ENCODE measurements at regions not wholly inside any gene's neighbourhood (a gene's known extent, or its start where the extent isn't known, plus 50 kb on each side); places are given as distances from the start of the nearest gene placed in this dataset.

DNA sequence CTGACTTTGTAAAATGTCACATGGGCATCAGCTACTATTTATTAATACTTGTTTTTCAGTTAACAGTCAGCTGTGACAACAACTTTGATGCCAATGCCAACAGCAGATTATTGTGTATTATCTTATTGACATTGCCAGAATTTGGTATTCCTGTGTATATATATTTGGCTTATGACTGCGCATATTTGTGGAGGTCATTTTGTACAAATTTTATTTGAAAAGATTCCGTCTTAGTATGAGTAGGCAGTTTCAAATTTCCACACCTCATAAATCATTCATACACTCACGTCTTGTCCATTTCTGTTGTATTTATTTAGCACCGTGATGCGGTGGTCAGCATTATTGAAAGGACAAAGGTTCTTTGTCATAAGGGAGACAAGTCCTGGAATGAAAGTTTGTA is 558.2 kb upstream of the NDST4 start:
- no peak for TF ChIP-seq POLR2A (IDR thresholded peaks at IDR 0.05)
- TF ChIP-seq, protein P1, sequence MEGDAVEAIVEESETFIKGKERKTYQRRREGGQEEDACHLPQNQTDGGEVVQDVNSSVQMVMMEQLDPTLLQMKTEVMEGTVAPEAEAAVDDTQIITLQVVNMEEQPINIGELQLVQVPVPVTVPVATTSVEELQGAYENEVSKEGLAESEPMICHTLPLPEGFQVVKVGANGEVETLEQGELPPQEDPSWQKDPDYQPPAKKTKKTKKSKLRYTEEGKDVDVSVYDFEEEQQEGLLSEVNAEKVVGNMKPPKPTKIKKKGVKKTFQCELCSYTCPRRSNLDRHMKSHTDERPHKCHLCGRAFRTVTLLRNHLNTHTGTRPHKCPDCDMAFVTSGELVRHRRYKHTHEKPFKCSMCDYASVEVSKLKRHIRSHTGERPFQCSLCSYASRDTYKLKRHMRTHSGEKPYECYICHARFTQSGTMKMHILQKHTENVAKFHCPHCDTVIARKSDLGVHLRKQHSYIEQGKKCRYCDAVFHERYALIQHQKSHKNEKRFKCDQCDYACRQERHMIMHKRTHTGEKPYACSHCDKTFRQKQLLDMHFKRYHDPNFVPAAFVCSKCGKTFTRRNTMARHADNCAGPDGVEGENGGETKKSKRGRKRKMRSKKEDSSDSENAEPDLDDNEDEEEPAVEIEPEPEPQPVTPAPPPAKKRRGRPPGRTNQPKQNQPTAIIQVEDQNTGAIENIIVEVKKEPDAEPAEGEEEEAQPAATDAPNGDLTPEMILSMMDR (IDR thresholded peaks at IDR 0.05): no peak
- H3K36me3 ChIP-seq (ENCODE audit: low read depth, missing control alignments): no peaks in the 10 kb centered on the region
- no peak overlapping the region for H3K27ac ChIP-seq
- intact Hi-C loops (cut with DNase I; ENCODE audit: low total_unique reads): no loop called here
- WGBS, 2 donors: 45 to 50% methylated on average over 5 of the region's 5 CpGs
- no peaks in the 10 kb centered on the region for H3K9me3 ChIP-seq
- H3K4me3 ChIP-seq: no peak overlapping the region
- H3K27me3 ChIP-seq: no peaks in the 10 kb centered on the region
- no peak for DNase-seq
- H3K4me1 ChIP-seq: no peaks in the 10 kb centered on the region

DNA sequence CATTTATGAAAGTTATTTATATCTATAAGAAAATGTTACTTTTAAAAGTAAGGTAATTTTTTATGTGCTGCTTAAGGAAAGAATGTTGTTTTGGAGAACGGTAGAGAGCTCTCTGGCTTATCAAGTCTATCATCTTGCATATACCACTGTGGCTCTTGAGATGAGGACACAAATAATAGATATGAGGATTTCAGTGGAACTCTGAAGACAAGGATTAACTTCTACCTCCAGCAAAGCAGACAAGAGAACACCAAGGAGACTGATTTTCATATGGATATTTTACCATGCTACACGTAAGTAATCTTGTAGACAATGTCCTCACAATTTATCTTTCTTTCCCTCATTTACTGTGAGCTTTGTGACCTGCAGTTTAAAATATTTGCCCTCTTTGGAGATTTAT is 557.5 kb upstream of the NDST4 start:
- intact Hi-C loops (cut with DNase I; ENCODE audit: low total_unique reads): no loop called here
- Histone ChIP-seq H3K4me1 (no peaks in the 10 kb centered on the region), H3K36me3 (ENCODE audit: low read depth, missing control alignments) (no peaks in the 10 kb centered on the region), H3K27ac (no peak overlapping the region), H3K9me3 (no peaks in the 10 kb centered on the region), H3K27me3 (no peaks in the 10 kb centered on the region), H3K4me3 (no peak overlapping the region)
- no peak for DNase-seq
- TF ChIP-seq POLR2A (IDR thresholded peaks at IDR 0.05): no peak
- TF ChIP-seq, protein P1 (IDR thresholded peaks at IDR 0.05): no peak
- WGBS, 2 donors: 58 to 64% methylated on average over 2 of the region's 2 CpGs

DNA sequence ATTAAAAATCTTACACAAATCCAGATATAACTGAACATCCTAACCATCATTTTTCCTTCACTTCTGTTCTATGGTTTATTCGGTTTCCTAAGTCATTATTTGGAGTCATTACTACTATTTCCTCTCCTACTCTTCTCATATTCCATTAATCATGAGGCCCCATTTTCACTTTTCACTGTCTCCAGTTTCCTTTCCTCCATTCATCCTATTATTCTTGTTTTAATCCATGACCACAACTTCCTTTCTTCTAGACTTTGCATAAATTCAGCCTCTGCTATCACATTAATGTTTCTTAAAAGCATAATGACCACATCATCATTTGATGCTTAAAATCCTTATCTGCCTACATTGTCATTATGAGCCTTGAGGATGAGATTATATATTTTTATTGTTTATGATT is 555.0 kb upstream of the NDST4 start:
- intact Hi-C loops (cut with DNase I; ENCODE audit: low total_unique reads): no loop called here
- no peak overlapping the region for H3K4me3 ChIP-seq

DNA sequence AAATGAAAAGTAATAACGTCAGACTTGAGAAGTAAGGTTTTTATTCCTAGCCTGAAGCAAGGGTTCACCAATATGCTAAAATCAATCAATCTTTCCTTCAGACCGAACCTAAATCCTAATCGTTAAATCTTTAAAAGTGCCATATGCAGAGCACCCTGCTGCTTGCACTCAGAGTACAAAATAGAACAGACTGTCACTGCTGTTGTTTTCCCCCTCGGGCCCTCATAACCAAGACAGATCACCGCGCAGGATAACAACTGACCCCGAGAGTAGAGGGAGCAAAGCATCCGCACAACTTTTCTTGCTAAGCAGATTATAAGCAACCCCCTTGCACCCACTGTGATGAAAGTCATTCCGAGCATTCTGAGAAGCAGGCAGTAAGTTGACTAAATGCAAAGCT is 550.9 kb upstream of the NDST4 start:
- Histone ChIP-seq H3K27me3 (no peaks in the 10 kb centered on the region), H3K4me3 (no peak overlapping the region), H3K36me3 (ENCODE audit: low read depth, missing control alignments) (no peaks in the 10 kb centered on the region), H3K27ac (no peak overlapping the region), H3K4me1 (no peaks in the 10 kb centered on the region), H3K9me3 (no peaks in the 10 kb centered on the region)
- WGBS, 2 donors: 35 to 38% methylated on average over 9 of the region's 9 CpGs
- TF ChIP-seq POLR2A (IDR thresholded peaks at IDR 0.05): no peak
- TF ChIP-seq, protein P1 (IDR thresholded peaks at IDR 0.05): no peak
- intact Hi-C loops (cut with DNase I; ENCODE audit: low total_unique reads): no loop called here
- DNase-seq: no peak

More for the DNA sequence above, 555.0 kb upstream of the NDST4 start:
- H3K36me3 ChIP-seq (ENCODE audit: low read depth, missing control alignments): no peaks in the 10 kb centered on the region
- H3K27me3 ChIP-seq: no peaks in the 10 kb centered on the region
- DNase-seq: no peak
- WGBS, 2 donors: 52 to 66% methylated on average over 1 of the region's 1 CpG
- TF ChIP-seq POLR2A (IDR thresholded peaks at IDR 0.05): no peak
- TF ChIP-seq, protein P1 (IDR thresholded peaks at IDR 0.05): no peak
- no peak overlapping the region for H3K27ac ChIP-seq
- no peaks in the 10 kb centered on the region for H3K9me3 ChIP-seq
- no peaks in the 10 kb centered on the region for H3K4me1 ChIP-seq

DNA sequence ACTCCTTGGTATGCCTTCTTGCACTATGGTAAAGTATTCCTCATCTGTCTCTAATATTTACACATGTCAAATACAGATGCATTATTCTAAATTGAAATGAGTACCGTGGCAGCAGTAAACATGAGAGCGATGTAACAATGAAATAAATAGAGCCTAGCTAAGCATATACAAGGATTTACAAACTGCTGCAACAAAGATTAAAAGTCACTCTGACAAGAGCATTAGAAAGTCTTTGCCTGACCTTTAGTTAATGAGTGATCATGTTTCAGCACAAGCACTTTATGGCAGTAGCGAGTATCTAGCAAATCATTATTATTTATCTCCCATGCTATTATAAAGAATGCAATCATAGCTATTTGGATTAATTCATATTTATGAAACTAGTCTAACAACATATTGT is 547.0 kb upstream of the NDST4 start:
- no peak overlapping the region for H3K4me3 ChIP-seq
- H3K36me3 ChIP-seq (ENCODE audit: low read depth, missing control alignments): no peaks in the 10 kb centered on the region
- WGBS, 2 donors: 79 to 83% methylated on average over 3 of the region's 3 CpGs
- TF ChIP-seq, protein P1 (IDR thresholded peaks at IDR 0.05): no peak
- TF ChIP-seq POLR2A (IDR thresholded peaks at IDR 0.05): no peak
- H3K27ac ChIP-seq: no peak overlapping the region
- intact Hi-C loops (cut with DNase I; ENCODE audit: low total_unique reads): no loop called here
- no peaks in the 10 kb centered on the region for H3K4me1 ChIP-seq
- H3K27me3 ChIP-seq: no peaks in the 10 kb centered on the region
- DNase-seq: no peak
- H3K9me3 ChIP-seq: no peaks in the 10 kb centered on the region
